ENCODE measurements at regions not wholly inside any gene's neighbourhood (a gene's known extent, or its start where the extent isn't known, plus 50 kb on each side); places are given as distances from the start of the nearest gene placed in this dataset.

DNA sequence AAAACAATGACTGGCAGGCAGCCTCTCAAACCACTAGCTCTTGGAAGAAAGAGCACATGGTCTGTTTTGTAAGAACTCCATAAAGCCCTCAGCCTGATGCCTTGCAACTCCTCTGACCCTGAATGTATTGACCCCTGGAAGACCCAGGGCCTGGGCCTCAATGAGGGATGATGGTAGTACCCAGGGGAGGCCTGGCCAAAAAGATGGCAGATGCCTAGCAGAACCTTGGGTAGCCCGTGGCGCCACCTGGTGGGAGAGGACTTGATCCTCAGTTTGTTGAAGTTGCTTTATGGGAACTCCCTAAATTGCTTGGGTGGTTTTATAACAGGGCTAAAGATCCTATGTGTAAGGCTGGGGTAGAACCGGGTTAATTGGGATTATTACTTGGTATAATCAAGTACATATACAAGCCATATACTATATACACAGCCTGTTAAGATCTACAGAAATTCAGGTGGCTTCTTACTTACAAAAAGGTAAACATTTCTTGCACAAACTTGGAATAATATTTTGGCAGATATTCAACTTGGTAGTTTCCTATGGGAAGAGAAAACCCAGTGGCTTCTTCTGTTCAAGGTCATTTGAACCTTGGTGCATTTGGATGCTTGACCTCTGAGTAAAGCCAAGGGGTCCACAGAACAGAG, 95.8 kb upstream of the CACUL1 start:
- TF ChIP-seq CTCF (IDR thresholded peaks at IDR 0.05) = peak; percentile 17 to 64 (median 43)
- TF ChIP-seq POLR2A (IDR thresholded peaks at IDR 0.05) = no peak
